ENCODE measurements at regions not wholly inside any gene's neighbourhood (a gene's known extent, or its start where the extent isn't known, plus 50 kb on each side); places are given as distances from the start of the nearest gene placed in this dataset.
"Not testable (repeated sequence)": the region's sequence is repeated elsewhere in the genome, so short reads cannot be mapped to it uniquely, and the experiment has no call there.

DNA sequence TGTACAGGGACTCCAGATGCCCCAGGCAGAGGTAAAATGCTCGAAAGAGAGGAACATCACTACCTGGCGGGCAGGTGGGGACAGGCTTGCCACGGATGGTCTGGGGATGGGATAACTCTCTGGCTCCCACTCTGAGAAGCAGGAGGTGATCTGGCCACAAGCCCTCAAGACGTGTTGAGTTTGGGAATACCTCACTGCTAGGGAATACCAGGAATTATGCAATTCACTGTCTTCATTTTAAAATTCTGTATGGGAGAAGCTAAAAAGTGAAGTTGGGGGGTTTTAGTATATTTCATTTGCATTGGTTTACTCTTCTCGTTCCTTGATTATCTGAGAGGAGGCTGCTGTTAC lies 510.4 kb downstream of the CCDC171 start:
- TF ChIP-seq, protein P1, sequence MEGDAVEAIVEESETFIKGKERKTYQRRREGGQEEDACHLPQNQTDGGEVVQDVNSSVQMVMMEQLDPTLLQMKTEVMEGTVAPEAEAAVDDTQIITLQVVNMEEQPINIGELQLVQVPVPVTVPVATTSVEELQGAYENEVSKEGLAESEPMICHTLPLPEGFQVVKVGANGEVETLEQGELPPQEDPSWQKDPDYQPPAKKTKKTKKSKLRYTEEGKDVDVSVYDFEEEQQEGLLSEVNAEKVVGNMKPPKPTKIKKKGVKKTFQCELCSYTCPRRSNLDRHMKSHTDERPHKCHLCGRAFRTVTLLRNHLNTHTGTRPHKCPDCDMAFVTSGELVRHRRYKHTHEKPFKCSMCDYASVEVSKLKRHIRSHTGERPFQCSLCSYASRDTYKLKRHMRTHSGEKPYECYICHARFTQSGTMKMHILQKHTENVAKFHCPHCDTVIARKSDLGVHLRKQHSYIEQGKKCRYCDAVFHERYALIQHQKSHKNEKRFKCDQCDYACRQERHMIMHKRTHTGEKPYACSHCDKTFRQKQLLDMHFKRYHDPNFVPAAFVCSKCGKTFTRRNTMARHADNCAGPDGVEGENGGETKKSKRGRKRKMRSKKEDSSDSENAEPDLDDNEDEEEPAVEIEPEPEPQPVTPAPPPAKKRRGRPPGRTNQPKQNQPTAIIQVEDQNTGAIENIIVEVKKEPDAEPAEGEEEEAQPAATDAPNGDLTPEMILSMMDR (IDR thresholded peaks at IDR 0.05; ENCODE audit: low read length, missing control alignments): no peak
- H3K4me3 ChIP-seq (replicated peaks; ENCODE audit: low read depth, low read length): no peak overlapping the region
- DNase-seq (ENCODE audit: low read depth): no peak

DNA sequence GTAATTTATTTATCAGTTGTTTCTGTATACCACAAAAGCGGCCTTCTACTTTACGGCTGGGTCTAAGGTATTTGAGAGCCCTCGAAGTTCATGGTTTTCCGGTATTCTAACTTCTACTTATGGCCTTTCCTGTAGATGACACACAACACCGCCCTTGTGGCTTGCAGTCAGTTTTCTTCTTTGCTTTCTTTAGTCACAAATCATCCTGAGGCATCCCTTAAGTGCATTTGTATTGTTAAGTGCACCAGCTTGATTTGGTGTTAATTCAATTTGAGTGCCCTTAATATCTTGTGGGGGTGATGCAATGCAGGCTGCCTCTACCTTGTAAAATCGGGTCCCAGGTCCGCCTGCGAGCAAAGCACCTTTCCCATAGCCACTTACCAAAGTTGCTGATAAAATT lies 511.9 kb downstream of the CCDC171 start:
- H3K4me3 ChIP-seq (replicated peaks; ENCODE audit: low read depth, low read length): no peak overlapping the region

GRCh38 chr9:16066201-16066600 lies 513.4 kb downstream of the CCDC171 start:
- H3K4me3 ChIP-seq (replicated peaks; ENCODE audit: low read depth, low read length); DNase-seq (ENCODE audit: low read depth): not testable (repeated sequence)

More for the DNA sequence above, 511.9 kb downstream of the CCDC171 start:
- TF ChIP-seq, protein P1 (IDR thresholded peaks at IDR 0.05; ENCODE audit: low read length, missing control alignments): no peak
- DNase-seq (ENCODE audit: low read depth): no peak

DNA sequence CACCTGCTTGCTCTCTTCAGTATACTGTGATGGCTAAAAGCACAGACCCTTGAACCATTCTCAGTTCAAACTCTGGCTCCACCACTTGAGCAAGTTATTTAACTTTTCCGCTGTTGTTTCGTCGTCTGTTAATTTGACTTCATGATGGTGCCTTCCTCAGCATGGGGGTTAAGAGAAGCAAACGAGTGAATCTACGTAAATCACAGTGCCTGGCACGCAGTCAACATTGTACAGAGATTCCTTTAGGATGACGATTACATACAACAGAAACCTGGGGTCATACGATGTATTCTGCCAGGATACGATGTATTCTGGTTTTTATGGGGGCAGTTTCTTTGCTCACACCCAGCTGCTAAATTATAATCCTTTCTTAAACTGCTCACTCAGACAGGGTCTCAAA lies 515.6 kb downstream of the CCDC171 start:
- TF ChIP-seq, protein P1 (IDR thresholded peaks at IDR 0.05; ENCODE audit: low read length, missing control alignments): no peak
- H3K4me3 ChIP-seq (replicated peaks; ENCODE audit: low read depth, low read length): no peak overlapping the region
- DNase-seq (ENCODE audit: low read depth): peak; percentile 58

GRCh38 chr9:16069249-16069648 lies 516.4 kb downstream of the CCDC171 start:
- TF ChIP-seq, protein P1 (IDR thresholded peaks at IDR 0.05; ENCODE audit: low read length, missing control alignments): no peak
- no peak overlapping the region for H3K4me3 ChIP-seq (replicated peaks; ENCODE audit: low read depth, low read length)
- no peak for DNase-seq (ENCODE audit: low read depth)

DNA sequence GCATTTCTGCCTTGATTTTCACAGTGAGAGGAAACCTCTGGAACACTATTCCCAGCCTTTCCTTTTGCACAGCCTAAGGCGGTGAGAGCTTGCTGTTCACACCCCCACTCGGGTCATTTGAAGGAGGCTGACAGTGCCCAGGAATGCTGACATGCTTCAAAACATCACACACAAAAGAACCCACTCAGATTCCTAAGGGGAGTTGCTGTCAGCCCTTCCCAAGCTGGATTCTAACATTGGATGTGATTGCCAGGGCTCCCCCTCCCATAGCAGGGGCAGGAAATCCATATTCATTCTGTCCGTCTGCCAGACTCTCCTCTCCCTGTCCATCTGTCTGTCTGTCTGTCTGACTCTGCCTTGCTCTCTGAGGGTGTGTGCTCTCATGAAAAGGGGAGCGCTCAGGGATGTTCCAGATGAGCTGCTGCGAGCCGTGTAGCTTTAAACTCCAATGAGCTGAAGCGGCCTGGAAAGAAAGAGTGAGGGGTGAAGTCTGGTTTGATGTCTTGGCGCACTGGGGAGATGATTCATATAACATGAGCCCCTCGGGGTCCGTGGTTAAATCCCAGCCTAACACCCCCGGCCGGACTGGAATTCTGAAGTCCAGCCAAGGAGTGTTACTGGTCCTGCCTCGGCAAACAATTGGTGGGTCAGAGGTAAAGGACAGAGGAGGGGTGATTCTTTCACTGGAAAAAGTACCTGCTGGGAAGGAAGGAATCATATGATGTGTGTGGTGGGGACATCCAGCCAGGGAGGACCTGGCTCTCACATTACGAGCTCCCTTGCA lies 517.0 kb downstream of the CCDC171 start:
- TF ChIP-seq, protein P1 (IDR thresholded peaks at IDR 0.05; ENCODE audit: low read length, missing control alignments): no peak

DNA sequence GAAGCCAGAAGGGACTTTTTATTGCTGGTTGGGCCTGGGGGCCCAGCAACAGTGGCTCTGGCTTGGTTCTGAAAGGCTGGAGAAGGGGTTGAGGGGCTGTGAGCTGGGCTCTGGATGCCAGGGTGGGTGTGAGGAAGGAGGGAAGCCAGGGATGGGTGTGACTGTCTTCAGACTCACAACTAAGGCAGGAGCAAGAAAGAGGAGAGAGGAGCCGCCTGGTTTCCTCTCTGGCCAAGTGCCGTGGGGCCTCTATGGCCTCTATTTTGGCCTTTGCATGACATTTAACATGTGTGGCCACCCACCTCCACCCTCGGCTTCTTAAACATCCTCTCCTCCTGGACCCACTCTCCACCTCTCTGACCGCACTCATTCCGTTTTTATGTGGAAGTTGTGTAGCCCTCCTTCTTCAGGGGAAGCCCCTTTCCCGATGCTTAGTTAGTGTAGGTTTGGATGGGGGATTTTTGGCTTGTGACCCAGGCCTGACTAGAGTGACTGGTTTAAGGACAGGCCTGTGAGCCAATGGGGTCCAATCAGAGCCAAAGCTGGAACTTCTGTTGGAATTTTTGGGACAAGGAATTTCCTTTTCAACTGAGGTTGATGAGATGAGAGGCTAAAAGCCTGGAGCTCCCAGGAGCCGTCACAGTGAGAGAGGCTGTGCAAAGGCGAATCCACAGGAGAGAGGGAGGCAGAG lies 517.8 kb downstream of the CCDC171 start:
- DNase-seq (ENCODE audit: low read depth): no peak
- TF ChIP-seq, protein P1 (IDR thresholded peaks at IDR 0.05; ENCODE audit: low read length, missing control alignments): no peak
- no peak overlapping the region for H3K4me3 ChIP-seq (replicated peaks; ENCODE audit: low read depth, low read length)

More for the DNA sequence above, 517.0 kb downstream of the CCDC171 start:
- DNase-seq (ENCODE audit: low read depth): peak; percentile 32
- H3K4me3 ChIP-seq (replicated peaks; ENCODE audit: low read depth, low read length): no peak overlapping the region

All from fibroblast of pulmonary artery (primary cell).